LNCAP (cell line): ENCODE measurements at regions not wholly inside any gene's neighbourhood (a gene's known extent, or its start where the extent isn't known, plus 50 kb on each side); places are given as distances from the start of the nearest gene placed in this dataset.

Experiments used
- CTCF ChIP-seq: fragments of 450-650 bp; IDR thresholded peaks from 2 replicates; pipeline ENCODE4 v1.5.1; 2017; ENCODE audit warnings: mild to moderate bottlenecking

- TF ChIP-seq CTCF = no peak
These were observed 105.9 kb upstream of the PRSS16 start for GRCh38 chr6:27141529-27142015.

DNA sequence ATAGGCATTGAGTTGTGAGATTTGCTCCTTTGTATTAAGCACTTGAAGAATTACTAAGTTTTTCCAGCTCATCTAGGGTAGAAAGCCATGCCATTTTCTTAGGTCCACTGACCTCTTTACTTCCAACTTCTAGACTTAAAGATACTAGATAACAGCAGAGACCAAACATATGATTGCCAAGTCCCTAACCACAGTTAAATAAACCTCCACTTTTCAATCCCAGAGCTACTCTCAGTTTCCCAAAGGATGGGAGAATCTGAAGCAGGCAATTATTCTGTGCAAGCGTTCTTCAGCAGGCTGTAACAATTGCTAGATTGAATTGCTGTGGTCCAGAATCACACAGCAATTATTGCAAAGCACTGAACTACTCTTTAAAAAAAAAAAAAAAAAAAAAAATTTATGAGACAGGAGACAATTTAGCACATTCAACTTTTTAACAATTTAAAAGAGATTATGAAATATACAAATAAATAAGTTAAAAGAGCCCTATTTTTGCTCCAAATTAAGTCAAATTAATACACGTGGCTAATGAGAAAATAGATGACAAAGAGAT, 104.0 kb upstream of the PRSS16 start:
- no peak for TF ChIP-seq CTCF

GRCh38 chr6:27144740-27145079, 102.8 kb upstream of the PRSS16 start:
- TF ChIP-seq CTCF = no peak

DNA sequence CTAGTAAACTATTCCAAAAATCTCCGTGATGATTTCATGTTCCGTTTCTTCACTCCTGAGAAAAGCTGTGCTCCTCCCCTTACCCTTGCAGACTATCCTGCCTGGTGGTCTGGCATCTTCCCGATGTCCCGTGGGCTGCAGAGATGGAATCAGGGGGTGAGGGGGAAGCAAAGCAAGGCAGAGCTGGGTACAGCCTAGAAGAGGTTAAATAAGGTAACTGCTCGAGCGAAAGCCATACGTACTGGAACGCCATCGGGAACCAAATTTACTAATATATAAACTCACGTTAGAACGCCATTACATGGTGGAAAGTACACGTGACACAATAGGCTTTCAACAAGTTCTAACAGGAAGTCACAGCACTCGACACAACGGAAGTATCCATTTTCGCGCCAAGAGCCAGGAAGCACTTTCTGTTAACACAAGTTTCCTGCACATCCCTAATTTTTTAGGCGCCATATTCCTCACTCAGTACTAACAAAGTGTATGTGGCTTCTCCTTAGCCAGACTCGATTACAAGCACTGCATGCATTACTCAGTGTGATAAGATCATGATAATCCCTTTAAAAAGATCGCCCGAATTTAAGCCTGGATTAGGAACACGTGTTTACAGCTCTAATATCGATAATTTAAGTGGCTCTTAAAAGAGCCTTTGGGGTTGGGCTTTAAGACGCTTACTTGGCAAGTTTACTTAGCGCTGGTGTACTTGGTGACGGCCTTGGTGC, 101.6 kb upstream of the PRSS16 start:
- TF ChIP-seq CTCF = no peak

DNA sequence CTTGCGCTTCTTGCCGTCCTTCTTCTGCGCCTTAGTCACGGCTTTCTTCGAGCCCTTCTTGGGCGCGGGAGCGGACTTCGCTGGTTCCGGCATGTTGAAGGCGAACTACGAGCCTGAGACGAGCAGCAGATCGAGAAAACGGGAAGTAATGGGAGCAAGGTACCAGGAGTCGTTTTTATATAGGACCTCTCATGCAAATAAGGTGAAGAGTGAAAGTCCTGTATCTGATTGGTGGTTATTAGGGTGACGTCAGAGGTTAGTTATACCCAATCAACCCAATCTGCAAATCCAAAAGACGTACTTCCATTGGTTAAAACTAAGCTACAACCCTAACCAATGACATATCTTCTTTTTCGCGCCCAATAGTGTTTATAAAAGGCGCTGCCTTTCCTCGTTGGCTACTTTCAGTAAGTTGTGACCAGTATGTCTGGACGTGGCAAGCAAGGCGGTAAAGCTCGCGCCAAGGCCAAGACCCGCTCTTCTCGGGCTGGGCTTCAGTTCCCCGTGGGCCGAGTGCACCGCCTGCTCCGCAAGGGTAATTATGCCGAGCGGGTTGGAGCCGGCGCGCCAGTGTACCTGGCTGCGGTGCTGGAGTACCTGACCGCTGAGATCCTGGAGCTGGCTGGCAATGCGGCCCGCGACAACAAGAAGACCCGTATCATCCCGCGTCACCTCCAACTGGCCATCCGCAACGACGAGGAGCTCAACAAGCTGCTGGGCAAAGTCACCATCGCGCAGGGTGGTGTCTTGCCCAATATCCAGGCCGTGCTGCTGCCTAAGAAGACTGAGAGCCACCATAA, 100.6 kb upstream of the PRSS16 start:
- no peak for TF ChIP-seq CTCF

- no peak for TF ChIP-seq CTCF
These were observed 99.1 kb upstream of the PRSS16 start for GRCh38 chr6:27148404-27148795.

DNA sequence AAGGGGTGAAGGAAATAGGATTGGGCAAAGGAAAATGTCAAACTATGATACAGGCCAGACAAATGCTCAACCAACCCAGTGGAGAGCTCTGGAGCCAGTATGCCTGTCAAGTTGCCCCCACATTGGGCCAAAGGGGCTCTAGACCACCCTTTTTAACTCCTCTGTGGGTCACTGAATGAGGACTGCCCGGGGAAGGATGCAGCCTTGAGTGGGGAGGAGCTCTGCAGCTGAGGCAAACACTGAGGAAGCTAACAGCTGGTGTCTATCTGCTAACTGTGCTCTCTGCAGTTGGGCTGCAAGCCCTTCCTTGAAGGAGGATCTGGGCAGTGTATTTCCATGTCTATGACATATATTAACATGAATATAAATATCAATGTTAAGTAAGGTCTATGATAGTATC, 98.4 kb upstream of the PRSS16 start:
- TF ChIP-seq CTCF = no peak
